Upper lobe of left lung (tissue), 4 donors: ENCODE measurements at regions not wholly inside any gene's neighbourhood (a gene's known extent, or its start where the extent isn't known, plus 50 kb on each side); places are given as distances from the start of the nearest gene placed in this dataset.

ENCODE experiments used
- EP300 ChIP-seq, 4 donors: sonication (generic); formaldehyde crosslinking; IDR thresholded peaks; one replicate each; pipeline ENCODE4 v1.5.1; 2017; ENCODE audit warnings: antibody characterized with exemption in 4 of 4, control low read depth in 2 of 4
- POLR2A ChIP-seq, 4 donors: fragments of 450-650 bp; IDR thresholded peaks; one replicate each; pipeline ENCODE4 v1.5.1; 2016 to 2017; ENCODE audit warnings: antibody characterized with exemption in 4 of 4, mild to moderate bottlenecking in 2 of 4
- POLR2AphosphoS5 ChIP-seq, 2 donors: sonication (generic); formaldehyde crosslinking; IDR thresholded peaks; one replicate each; pipeline ENCODE4 v1.5.1; 2017; ENCODE audit warnings: antibody characterized with exemption in 2 of 2
- TF ChIP-seq, protein P1 (sequence below), 6 experiments: fragments of 450-650 bp in 4 of 6; fragments of 200-600 bp in 2 of 6; sonication (generic) in 2 of 6; IDR thresholded peaks; one replicate each; pipeline ENCODE4 v1.5.1; 2016 to 2019; ENCODE audit warnings: antibody characterized with exemption in 6 of 6

- TF ChIP-seq, protein P1, sequence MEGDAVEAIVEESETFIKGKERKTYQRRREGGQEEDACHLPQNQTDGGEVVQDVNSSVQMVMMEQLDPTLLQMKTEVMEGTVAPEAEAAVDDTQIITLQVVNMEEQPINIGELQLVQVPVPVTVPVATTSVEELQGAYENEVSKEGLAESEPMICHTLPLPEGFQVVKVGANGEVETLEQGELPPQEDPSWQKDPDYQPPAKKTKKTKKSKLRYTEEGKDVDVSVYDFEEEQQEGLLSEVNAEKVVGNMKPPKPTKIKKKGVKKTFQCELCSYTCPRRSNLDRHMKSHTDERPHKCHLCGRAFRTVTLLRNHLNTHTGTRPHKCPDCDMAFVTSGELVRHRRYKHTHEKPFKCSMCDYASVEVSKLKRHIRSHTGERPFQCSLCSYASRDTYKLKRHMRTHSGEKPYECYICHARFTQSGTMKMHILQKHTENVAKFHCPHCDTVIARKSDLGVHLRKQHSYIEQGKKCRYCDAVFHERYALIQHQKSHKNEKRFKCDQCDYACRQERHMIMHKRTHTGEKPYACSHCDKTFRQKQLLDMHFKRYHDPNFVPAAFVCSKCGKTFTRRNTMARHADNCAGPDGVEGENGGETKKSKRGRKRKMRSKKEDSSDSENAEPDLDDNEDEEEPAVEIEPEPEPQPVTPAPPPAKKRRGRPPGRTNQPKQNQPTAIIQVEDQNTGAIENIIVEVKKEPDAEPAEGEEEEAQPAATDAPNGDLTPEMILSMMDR (IDR thresholded peaks at IDR 0.05): no peak
- TF ChIP-seq POLR2AphosphoS5 (IDR thresholded peaks at IDR 0.05): no peak
- TF ChIP-seq POLR2A (IDR thresholded peaks at IDR 0.05): no peak
- no peak for TF ChIP-seq EP300 (IDR thresholded peaks at IDR 0.05)
Measured at GRCh38 chr12:126761420-126761819, 1505.5 kb upstream of the TMEM132C start.
